ENCODE measurements at regions not wholly inside any gene's neighbourhood (a gene's known extent, or its start where the extent isn't known, plus 50 kb on each side); places are given as distances from the start of the nearest gene placed in this dataset.

- H3K9me3 Mint-ChIP-seq: peaks cover 76% of the 10 kb centered on the region
- ATAC-seq: no peak
- H3K27me3 Mint-ChIP-seq (ENCODE audit: low read depth): peaks cover 8% of the 10 kb centered on the region
- no peak for DNase-seq (ENCODE audit: low spot score)
- POLR2A ChIA-PET: no interaction called here
- CTCF ChIA-PET: no interaction called here
- H3K27ac Mint-ChIP-seq: no peak overlapping the region
- no peak overlapping the region for H3K4me3 Mint-ChIP-seq
- no peaks in the 10 kb centered on the region for H3K4me1 Mint-ChIP-seq
- TF ChIP-seq TP53 (CRISPR knock-in tag; IDR thresholded peaks at IDR 0.05): no peak
- TF ChIP-seq SMAD3 (CRISPR knock-in tag; IDR thresholded peaks at IDR 0.05; ENCODE audit: borderline replicate concordance): no peak
- TF ChIP-seq CREM (CRISPR knock-in tag; IDR thresholded peaks at IDR 0.05): no peak
- TF ChIP-seq CREB1 (CRISPR knock-in tag; IDR thresholded peaks at IDR 0.05): no peak
- TF ChIP-seq ZBTB43 (CRISPR knock-in tag; IDR thresholded peaks at IDR 0.05): no peak
- TF ChIP-seq JUN (CRISPR knock-in tag; IDR thresholded peaks at IDR 0.05): no peak
- no peak for TF ChIP-seq ARID4B (CRISPR knock-in tag; IDR thresholded peaks at IDR 0.05; ENCODE audit: borderline replicate concordance)
- TF ChIP-seq PREB (CRISPR knock-in tag; IDR thresholded peaks at IDR 0.05; ENCODE audit: borderline replicate concordance): no peak
- H3K36me3 Mint-ChIP-seq: peaks cover 71% of the 10 kb centered on the region
Observed at GRCh38 chr11:37203006-37203405, 605.0 kb upstream of the RAG2 start.

- no peak overlapping the region for H3K27ac Mint-ChIP-seq
- no peaks in the 10 kb centered on the region; the same call in 1 of the 2 replicates for H3K27me3 Mint-ChIP-seq (ENCODE audit: low read depth)
- POLR2A ChIA-PET: no interaction called here
- H3K4me1 Mint-ChIP-seq: no peaks in the 10 kb centered on the region
- CTCF ChIA-PET: no interaction called here
- DNase-seq (ENCODE audit: low spot score): no peak
- H3K4me3 Mint-ChIP-seq: no peak overlapping the region
- peaks cover 77% of the 10 kb centered on the region for H3K9me3 Mint-ChIP-seq
- no peak for ATAC-seq
- H3K36me3 Mint-ChIP-seq: peaks cover 64% of the 10 kb centered on the region
- TF ChIP-seq ZNF416 (CRISPR knock-in tag; IDR thresholded peaks at IDR 0.05): no peak
- TF ChIP-seq PREB (CRISPR knock-in tag; IDR thresholded peaks at IDR 0.05; ENCODE audit: borderline replicate concordance): no peak
- no peak for TF ChIP-seq USF2 (CRISPR knock-in tag; IDR thresholded peaks at IDR 0.05)
- TF ChIP-seq CBFB (CRISPR knock-in tag; IDR thresholded peaks at IDR 0.05; ENCODE audit: low read depth): no peak
- no peak for TF ChIP-seq ERG (CRISPR knock-in tag; IDR thresholded peaks at IDR 0.05)
- no peak for TF ChIP-seq NFYB (CRISPR knock-in tag; conservative IDR thresholded peaks at IDR 0.05; ENCODE audit: low read depth)
- TF ChIP-seq ATF2 (CRISPR knock-in tag; IDR thresholded peaks at IDR 0.05; ENCODE audit: borderline replicate concordance, low read depth): no peak
- TF ChIP-seq ATF6 (CRISPR knock-in tag; IDR thresholded peaks at IDR 0.05): no peak
- no peak for TF ChIP-seq ZNF317 (CRISPR knock-in tag; IDR thresholded peaks at IDR 0.05; ENCODE audit: borderline replicate concordance, low read depth)
- no peak for TF ChIP-seq GTF2I (CRISPR knock-in tag; conservative IDR thresholded peaks at IDR 0.05)
- TF ChIP-seq NR3C1 (CRISPR knock-in tag; conservative IDR thresholded peaks at IDR 0.05; ENCODE audit: low read depth): no peak
- TF ChIP-seq MAX (CRISPR knock-in tag; IDR thresholded peaks at IDR 0.05): no peak
- no peak for TF ChIP-seq OVOL2 (CRISPR knock-in tag; IDR thresholded peaks at IDR 0.05; ENCODE audit: borderline replicate concordance)
Observed at GRCh38 chr11:37199082-37199481, 601.0 kb upstream of the RAG2 start.

Measured in WTC11 (cell line).